ENCODE measurements at regions not wholly inside any gene's neighbourhood (a gene's known extent, or its start where the extent isn't known, plus 50 kb on each side); places are given as distances from the start of the nearest gene placed in this dataset.

DNA sequence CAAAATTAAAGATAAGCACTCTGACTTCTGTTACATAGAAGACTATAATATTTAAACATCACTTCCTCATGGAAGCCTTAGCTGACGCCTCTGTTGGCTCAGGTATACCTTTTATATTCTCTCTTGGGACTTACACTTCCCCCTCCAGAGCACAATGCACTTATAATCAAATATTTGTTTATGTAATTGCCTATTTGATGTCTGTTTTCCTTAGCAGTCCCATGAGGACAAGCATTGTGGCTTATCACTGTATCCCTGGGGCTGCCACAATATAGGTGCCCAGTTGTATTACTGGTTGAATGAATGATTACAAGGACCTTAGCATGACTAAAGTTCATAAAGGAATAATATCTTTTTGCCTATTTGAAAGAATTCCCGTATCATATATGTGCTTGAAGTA, 186.7 kb upstream of the VGLL2 start:
- H3K4me1 Mint-ChIP-seq (ENCODE audit: low read depth): no peaks in the 10 kb centered on the region
- no peaks in the 10 kb centered on the region for H3K27me3 Mint-ChIP-seq
- peaks cover 9% of the 10 kb centered on the region for H3K9me3 Mint-ChIP-seq
- H3K27ac Mint-ChIP-seq: no peak overlapping the region
- Histone ChIP-seq H3K27ac (ENCODE audit: low read depth in 1 of 2, low read length in 2 of 2) (no peak overlapping the region), H3K27me3 (ENCODE audit: control insufficient read depth in 1 of 2, insufficient read depth in 2 of 2, low read length in 2 of 2) (no peaks in the 10 kb centered on the region), H3K4me1 (ENCODE audit: insufficient read depth, low read length) (no peaks in the 10 kb centered on the region), H3K9me3 (ENCODE audit: control insufficient read depth in 1 of 2, insufficient read depth in 1 of 2, low read length in 2 of 2) (no peaks in the 10 kb centered on the region), H3K4me3 (ENCODE audit: low read length) (no peak overlapping the region), H3K36me3 (ENCODE audit: insufficient read depth, low read length) (no peaks in the 10 kb centered on the region)
- ATAC-seq (ENCODE audit: poor library complexity) (no peak), DNase-seq (no peak)
- POLR2A ChIA-PET: no interaction called here
- intact Hi-C loops (cut with DNase I, micrococcal nuclease): no loop called here
- TF ChIP-seq, protein P1, sequence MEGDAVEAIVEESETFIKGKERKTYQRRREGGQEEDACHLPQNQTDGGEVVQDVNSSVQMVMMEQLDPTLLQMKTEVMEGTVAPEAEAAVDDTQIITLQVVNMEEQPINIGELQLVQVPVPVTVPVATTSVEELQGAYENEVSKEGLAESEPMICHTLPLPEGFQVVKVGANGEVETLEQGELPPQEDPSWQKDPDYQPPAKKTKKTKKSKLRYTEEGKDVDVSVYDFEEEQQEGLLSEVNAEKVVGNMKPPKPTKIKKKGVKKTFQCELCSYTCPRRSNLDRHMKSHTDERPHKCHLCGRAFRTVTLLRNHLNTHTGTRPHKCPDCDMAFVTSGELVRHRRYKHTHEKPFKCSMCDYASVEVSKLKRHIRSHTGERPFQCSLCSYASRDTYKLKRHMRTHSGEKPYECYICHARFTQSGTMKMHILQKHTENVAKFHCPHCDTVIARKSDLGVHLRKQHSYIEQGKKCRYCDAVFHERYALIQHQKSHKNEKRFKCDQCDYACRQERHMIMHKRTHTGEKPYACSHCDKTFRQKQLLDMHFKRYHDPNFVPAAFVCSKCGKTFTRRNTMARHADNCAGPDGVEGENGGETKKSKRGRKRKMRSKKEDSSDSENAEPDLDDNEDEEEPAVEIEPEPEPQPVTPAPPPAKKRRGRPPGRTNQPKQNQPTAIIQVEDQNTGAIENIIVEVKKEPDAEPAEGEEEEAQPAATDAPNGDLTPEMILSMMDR (IDR thresholded peaks at IDR 0.05): no peak
- no peak overlapping the region for H3K4me3 Mint-ChIP-seq
- no peaks in the 10 kb centered on the region for H3K36me3 Mint-ChIP-seq (ENCODE audit: low read depth)
- CTCF ChIA-PET: no interaction called here

DNA sequence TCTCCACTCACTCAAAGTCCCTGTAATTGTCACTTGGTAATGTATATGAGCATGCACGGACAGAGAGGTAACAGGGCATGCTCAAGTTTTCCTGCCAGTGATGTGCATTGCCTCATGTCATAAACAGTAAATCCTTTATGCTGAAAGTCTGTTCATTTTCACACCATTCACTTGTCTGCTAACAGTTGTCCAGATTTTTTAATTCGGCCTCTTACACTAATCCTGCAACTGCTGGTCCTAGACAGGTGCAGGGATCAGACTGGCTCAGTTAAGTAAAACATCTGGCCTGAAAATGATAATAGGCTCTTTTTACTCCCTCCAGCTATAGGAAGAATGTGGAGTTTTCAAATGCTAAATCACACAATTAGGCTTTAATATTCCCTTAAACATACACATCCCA, 185.4 kb upstream of the VGLL2 start:
- no peak overlapping the region for H3K27ac Mint-ChIP-seq
- no peak overlapping the region for H3K4me3 ChIP-seq (ENCODE audit: low read length)
- H3K27me3 Mint-ChIP-seq: no peaks in the 10 kb centered on the region
- intact Hi-C loops (cut with DNase I, micrococcal nuclease): no loop called here
- no peak for ATAC-seq (ENCODE audit: poor library complexity)
- H3K9me3 ChIP-seq (ENCODE audit: control insufficient read depth in 1 of 2, insufficient read depth in 1 of 2, low read length in 2 of 2): no peaks in the 10 kb centered on the region
- peaks cover 9% of the 10 kb centered on the region for H3K9me3 Mint-ChIP-seq
- ChIA-PET POLR2A (no interaction called here), CTCF (no interaction called here)
- H3K27ac ChIP-seq (ENCODE audit: low read depth in 1 of 2, low read length in 2 of 2): no peak overlapping the region
- H3K4me3 Mint-ChIP-seq: no peak overlapping the region
- no peaks in the 10 kb centered on the region for H3K4me1 Mint-ChIP-seq (ENCODE audit: low read depth)
- no peak for DNase-seq
- no peaks in the 10 kb centered on the region for H3K36me3 Mint-ChIP-seq (ENCODE audit: low read depth)
- H3K27me3 ChIP-seq (ENCODE audit: control insufficient read depth in 1 of 2, insufficient read depth in 2 of 2, low read length in 2 of 2): no peaks in the 10 kb centered on the region
- H3K36me3 ChIP-seq (ENCODE audit: insufficient read depth, low read length): no peaks in the 10 kb centered on the region
- TF ChIP-seq, protein P1 (IDR thresholded peaks at IDR 0.05): no peak
- H3K4me1 ChIP-seq (ENCODE audit: insufficient read depth, low read length): no peaks in the 10 kb centered on the region

DNA sequence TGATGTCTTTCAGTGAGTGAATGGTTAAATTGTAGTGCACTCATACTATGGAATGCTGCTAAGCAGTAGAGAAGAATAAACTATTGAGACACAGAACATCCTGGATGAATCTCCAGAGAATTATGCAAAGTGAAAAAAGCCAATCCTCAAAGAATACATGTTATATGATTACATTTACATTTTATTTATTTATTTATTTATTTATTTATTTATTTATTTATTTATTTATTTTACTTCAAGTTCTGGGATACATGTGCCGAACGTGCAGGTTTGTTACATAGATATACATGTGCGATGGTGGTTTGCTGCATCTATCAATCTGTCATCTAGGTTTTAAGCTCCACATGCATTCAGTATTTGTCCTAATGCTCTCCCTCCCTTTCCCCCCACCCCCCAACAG, 175.8 kb upstream of the VGLL2 start:
- Histone ChIP-seq H3K4me1 (ENCODE audit: insufficient read depth, low read length) (no peaks in the 10 kb centered on the region), H3K27me3 (ENCODE audit: control insufficient read depth in 1 of 2, insufficient read depth in 2 of 2, low read length in 2 of 2) (no peaks in the 10 kb centered on the region), H3K4me3 (ENCODE audit: low read length) (no peak overlapping the region), H3K36me3 (ENCODE audit: insufficient read depth, low read length) (no peaks in the 10 kb centered on the region), H3K9me3 (ENCODE audit: control insufficient read depth in 1 of 2, insufficient read depth in 1 of 2, low read length in 2 of 2) (peaks cover 0 to 7% of the 10 kb centered on the region in 2 experiments), H3K27ac (ENCODE audit: low read depth in 1 of 2, low read length in 2 of 2) (no peak overlapping the region)
- H3K4me3 Mint-ChIP-seq: no peak overlapping the region
- CTCF ChIA-PET: no interaction called here
- no peak overlapping the region for H3K27ac Mint-ChIP-seq
- H3K27me3 Mint-ChIP-seq: no peaks in the 10 kb centered on the region
- POLR2A ChIA-PET: no interaction called here
- no peaks in the 10 kb centered on the region for H3K4me1 Mint-ChIP-seq (ENCODE audit: low read depth)
- DNase-seq (no peak), ATAC-seq (ENCODE audit: poor library complexity) (no peak)
- peaks cover 9% of the 10 kb centered on the region for H3K9me3 Mint-ChIP-seq
- TF ChIP-seq, protein P1 (IDR thresholded peaks at IDR 0.05): no peak
- intact Hi-C loops (cut with DNase I, micrococcal nuclease): no loop called here
- no peaks in the 10 kb centered on the region for H3K36me3 Mint-ChIP-seq (ENCODE audit: low read depth)
